HFF-Myc (cell line): ENCODE measurements at regions not wholly inside any gene's neighbourhood (a gene's known extent, or its start where the extent isn't known, plus 50 kb on each side); places are given as distances from the start of the nearest gene placed in this dataset.

Experiments used
- DNase-seq: peaks from one replicate; pipeline ENCODE4 v3.0.0-alpha.2; 2011; ENCODE audit warnings: low read depth; ENCODE audit errors: extremely low read depth
- H3K4me3 ChIP-seq: replicated peaks from 2 replicates; pipeline ENCODE4 v1.5.1; 2011; ENCODE audit warnings: low read depth, mild to moderate bottlenecking, control low read depth, low read length
- CTCF ChIP-seq: IDR thresholded peaks from 2 replicates; pipeline ENCODE4 v1.5.1; 2012; ENCODE audit warnings: mild to moderate bottlenecking, low read depth, low read length, control low read depth; ENCODE audit errors: missing control alignments

- TF ChIP-seq CTCF = no peak
- DNase-seq = no peak
- H3K4me3 ChIP-seq = no peak overlapping the region
Observed at GRCh38 chr7:18292584-18292983, 203.0 kb upstream of the HDAC9 start.

GRCh38 chr7:18293759-18294158, 201.8 kb upstream of the HDAC9 start:
- H3K4me3 ChIP-seq = no peak overlapping the region
- no peak for TF ChIP-seq CTCF

DNA sequence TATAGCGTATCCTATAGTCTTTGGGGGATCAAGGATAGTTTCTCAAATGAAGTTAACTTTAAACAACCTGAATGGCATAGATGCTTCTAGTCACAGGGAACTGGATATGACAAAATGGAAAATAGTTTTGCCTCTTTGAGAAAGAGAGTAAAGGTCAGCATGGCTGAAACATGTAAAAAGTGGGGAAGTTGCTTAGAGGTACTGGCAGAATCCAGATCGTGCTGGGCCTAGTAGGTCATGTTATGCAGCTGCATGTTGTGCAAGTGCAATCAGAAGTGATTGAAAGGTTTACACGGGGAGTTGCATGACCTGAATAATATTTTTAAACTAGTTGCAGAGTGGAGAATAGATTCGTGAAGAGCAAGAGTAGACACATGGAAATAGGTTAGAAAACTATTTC, 201.1 kb upstream of the HDAC9 start:
- DNase-seq = no peak
- no peak overlapping the region for H3K4me3 ChIP-seq
- TF ChIP-seq CTCF = no peak

More at GRCh38 chr7:18293759-18294158, 201.8 kb upstream of the HDAC9 start:
- DNase-seq = no peak

- DNase-seq = no peak
- no peak for TF ChIP-seq CTCF
- no peak overlapping the region for H3K4me3 ChIP-seq
Observed at GRCh38 chr7:18295781-18296423, 199.6 kb upstream of the HDAC9 start.

DNA sequence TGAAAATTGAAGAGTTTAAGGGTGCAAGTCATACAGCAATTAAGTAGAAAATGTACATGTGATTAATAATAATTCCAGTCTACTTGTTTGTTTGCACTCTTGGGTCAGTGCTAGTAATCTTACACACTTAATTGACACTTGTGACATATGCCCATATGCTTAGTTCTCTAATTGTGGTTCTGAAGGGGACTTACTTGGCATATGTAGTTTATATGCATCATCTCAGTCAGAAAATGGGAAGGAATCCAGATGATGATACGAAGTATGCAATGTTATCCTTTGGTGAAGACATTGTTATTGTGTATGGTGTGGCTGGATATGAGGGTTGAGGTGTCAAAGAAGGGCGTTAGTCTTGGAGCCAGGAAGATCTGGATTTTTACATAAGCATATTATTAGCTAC, 193.5 kb upstream of the HDAC9 start:
- no peak for TF ChIP-seq CTCF
- DNase-seq = no peak
- no peak overlapping the region for H3K4me3 ChIP-seq

GRCh38 chr7:18305866-18306265, 189.7 kb upstream of the HDAC9 start:
- TF ChIP-seq CTCF = no peak
- DNase-seq = no peak

GRCh38 chr7:18306696-18307095, 188.9 kb upstream of the HDAC9 start:
- no peak overlapping the region for H3K4me3 ChIP-seq
- no peak for TF ChIP-seq CTCF
- DNase-seq = no peak

More at GRCh38 chr7:18305866-18306265, 189.7 kb upstream of the HDAC9 start:
- H3K4me3 ChIP-seq = no peak overlapping the region
